ENCODE measurements at regions not wholly inside any gene's neighbourhood (a gene's known extent, or its start where the extent isn't known, plus 50 kb on each side); places are given as distances from the start of the nearest gene placed in this dataset.

DNA sequence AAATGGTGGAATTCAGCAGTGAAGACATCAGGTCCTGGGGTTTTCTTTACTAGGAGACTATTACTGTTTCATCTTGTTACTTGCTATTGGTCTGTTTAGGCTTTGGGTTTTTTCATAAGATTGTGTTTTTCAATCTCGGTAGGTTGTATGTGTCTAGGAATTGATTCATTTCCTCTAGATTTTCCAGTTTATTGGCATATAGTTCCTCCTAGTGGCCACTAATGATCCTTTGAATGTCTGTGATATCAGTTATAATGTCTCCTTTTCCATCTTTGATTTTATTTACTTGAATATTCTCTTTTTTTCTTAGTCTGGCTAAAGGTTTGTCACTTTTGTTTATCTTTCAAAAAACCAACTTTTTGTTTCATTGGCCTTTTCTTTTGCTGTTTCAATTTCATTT lies 233.0 kb downstream of the RWDD3 start:
- TF ChIP-seq, protein P1, sequence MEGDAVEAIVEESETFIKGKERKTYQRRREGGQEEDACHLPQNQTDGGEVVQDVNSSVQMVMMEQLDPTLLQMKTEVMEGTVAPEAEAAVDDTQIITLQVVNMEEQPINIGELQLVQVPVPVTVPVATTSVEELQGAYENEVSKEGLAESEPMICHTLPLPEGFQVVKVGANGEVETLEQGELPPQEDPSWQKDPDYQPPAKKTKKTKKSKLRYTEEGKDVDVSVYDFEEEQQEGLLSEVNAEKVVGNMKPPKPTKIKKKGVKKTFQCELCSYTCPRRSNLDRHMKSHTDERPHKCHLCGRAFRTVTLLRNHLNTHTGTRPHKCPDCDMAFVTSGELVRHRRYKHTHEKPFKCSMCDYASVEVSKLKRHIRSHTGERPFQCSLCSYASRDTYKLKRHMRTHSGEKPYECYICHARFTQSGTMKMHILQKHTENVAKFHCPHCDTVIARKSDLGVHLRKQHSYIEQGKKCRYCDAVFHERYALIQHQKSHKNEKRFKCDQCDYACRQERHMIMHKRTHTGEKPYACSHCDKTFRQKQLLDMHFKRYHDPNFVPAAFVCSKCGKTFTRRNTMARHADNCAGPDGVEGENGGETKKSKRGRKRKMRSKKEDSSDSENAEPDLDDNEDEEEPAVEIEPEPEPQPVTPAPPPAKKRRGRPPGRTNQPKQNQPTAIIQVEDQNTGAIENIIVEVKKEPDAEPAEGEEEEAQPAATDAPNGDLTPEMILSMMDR (IDR thresholded peaks at IDR 0.05) = no peak
- no peaks in the 10 kb centered on the region for H3K27me3 Mint-ChIP-seq
- H3K27ac Mint-ChIP-seq = no peak overlapping the region
- POLR2A ChIA-PET = no interaction called here
- H3K36me3 Mint-ChIP-seq (ENCODE audit: low read depth) = no peaks in the 10 kb centered on the region
- no peaks in the 10 kb centered on the region for H3K4me1 Mint-ChIP-seq (ENCODE audit: low read depth)
- peaks cover 6% of the 10 kb centered on the region for H3K9me3 Mint-ChIP-seq
- CTCF ChIA-PET = no interaction called here
- DNase-seq (no peak), ATAC-seq (no peak)
- intact Hi-C loops (cut with micrococcal nuclease) = no loop called here
- no peak overlapping the region for H3K4me3 Mint-ChIP-seq

DNA sequence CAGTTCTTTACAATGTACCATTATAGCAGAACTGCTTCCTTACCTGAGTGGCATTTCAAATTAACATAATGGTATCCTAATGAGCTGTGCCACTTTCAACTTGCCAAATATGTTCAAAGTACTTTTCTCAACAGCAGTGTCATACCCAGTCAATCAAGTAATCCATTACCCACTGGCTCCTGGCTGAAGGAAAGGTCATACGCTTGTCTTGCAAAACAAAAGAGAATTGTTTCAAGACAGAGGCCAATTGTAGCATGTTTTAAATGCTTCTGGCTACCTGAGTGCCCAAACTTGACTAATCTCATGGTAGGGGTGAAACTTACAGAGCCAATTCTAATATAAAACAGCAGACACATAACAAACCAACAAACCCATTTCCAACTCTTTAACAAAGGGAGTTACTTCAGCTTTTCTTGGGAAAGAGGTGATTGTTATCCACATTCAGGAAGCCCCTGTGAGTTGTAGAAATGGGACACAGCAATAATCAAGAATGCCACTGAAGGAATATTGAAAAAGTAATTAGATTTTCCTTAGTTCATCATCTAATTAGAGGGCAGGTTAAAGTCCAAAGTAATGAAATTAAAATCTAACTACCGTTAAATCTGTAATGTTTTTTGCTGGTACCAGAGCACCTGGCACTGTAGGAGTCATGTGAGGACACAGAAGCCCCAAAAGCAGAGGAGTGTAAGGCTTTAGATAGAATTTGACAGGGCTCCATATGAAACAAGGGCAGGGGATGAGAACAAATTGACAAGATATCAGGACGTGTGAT lies 241.9 kb downstream of the RWDD3 start:
- ChIA-PET CTCF (no interaction called here), POLR2A (no interaction called here)
- H3K4me3 Mint-ChIP-seq = no peak overlapping the region
- peaks cover 11% of the 10 kb centered on the region for H3K9me3 Mint-ChIP-seq
- H3K36me3 Mint-ChIP-seq (ENCODE audit: low read depth) = no peaks in the 10 kb centered on the region
- TF ChIP-seq, protein P1 (IDR thresholded peaks at IDR 0.05) = no peak
- no peak overlapping the region for H3K27ac Mint-ChIP-seq
- H3K4me1 Mint-ChIP-seq (ENCODE audit: low read depth) = no peaks in the 10 kb centered on the region
- DNase-seq (no peak), ATAC-seq (no peak)
- H3K27me3 Mint-ChIP-seq = no peaks in the 10 kb centered on the region
- intact Hi-C loops (cut with micrococcal nuclease) = no loop called here

DNA sequence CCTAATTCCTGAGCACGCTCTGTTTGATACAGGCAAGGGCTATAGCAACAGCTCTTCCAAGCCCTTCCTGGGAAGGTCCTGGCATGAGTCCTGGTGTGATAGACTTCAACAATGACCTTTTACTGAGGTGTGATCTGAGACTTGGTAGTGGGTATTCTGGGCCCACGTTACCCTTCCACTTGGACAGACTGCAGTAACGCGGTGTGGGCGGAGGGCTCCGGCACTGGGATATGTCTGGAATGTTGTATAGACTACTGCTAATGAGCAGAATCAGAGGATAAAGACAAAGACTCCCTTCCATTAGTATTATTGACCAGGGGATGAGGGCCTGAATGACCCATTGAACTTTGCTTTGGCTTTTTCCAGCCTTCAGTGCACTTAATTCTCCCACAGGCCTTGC lies 262.3 kb downstream of the RWDD3 start:
- TF ChIP-seq, protein P1 (IDR thresholded peaks at IDR 0.05) = no peak
- H3K27me3 Mint-ChIP-seq = no peaks in the 10 kb centered on the region
- DNase-seq (no peak), ATAC-seq (no peak)
- no peak overlapping the region for H3K27ac Mint-ChIP-seq
- CTCF ChIA-PET = no interaction called here
- intact Hi-C loops (cut with micrococcal nuclease) = no loop called here
- POLR2A ChIA-PET = no interaction called here
- no peaks in the 10 kb centered on the region for H3K4me1 Mint-ChIP-seq (ENCODE audit: low read depth)
- H3K4me3 Mint-ChIP-seq = no peak overlapping the region
- no peaks in the 10 kb centered on the region for H3K9me3 Mint-ChIP-seq
- no peaks in the 10 kb centered on the region for H3K36me3 Mint-ChIP-seq (ENCODE audit: low read depth)

DNA sequence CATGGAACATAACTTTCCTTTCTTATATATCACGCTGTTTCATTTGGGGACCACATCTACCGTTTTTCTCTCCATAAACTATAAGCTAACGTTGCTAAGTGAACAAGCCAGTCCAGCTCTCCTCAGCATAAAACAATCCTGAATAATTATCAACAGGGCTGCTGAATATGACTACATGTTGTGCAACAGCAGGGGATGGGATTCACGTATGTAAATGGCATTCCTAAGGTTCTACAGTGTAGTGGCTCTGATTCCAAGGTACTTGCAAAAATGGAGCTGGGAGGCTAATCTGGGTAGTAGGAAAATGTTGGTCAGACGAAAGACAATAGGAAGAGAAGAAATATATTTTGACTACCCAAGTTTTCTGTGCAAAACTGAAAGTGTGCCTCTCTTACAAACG lies 262.8 kb downstream of the RWDD3 start:
- Mint-ChIP-seq H3K27me3 (no peaks in the 10 kb centered on the region), H3K9me3 (no peaks in the 10 kb centered on the region), H3K27ac (no peak overlapping the region), H3K4me3 (no peak overlapping the region), H3K36me3 (ENCODE audit: low read depth) (no peaks in the 10 kb centered on the region), H3K4me1 (ENCODE audit: low read depth) (no peaks in the 10 kb centered on the region)
- DNase-seq (no peak), ATAC-seq (no peak)
- intact Hi-C loops (cut with micrococcal nuclease) = no loop called here
- POLR2A ChIA-PET = no interaction called here
- CTCF ChIA-PET = no interaction called here
- TF ChIP-seq, protein P1 (IDR thresholded peaks at IDR 0.05) = no peak

DNA sequence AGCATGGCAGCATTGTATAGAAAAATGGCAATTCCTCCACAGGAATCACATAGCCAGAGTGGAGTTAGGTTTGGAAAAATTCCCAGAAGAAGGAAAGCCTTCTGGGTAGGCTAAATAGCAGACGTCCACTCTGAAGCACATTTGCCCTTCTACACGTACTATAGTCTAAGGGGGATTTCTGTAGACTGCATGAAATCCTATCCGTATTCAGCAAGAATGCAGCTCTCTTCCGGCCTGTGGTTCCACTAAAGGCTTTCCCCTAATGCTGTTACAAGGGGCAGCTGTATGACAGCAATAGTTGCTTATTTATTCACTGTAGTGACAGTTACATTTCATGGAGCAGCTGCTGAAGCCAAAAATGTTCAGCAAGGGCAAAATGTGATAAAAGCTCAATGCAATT lies 263.6 kb downstream of the RWDD3 start:
- ChIA-PET POLR2A (no interaction called here), CTCF (no interaction called here)
- DNase-seq = no peak
- no peaks in the 10 kb centered on the region for H3K27me3 Mint-ChIP-seq
- no peak overlapping the region for H3K4me3 Mint-ChIP-seq
- TF ChIP-seq, protein P1 (IDR thresholded peaks at IDR 0.05) = no peak
- intact Hi-C loops (cut with micrococcal nuclease) = no loop called here
- no peak overlapping the region for H3K27ac Mint-ChIP-seq
- ATAC-seq = no peak
- no peaks in the 10 kb centered on the region for H3K4me1 Mint-ChIP-seq (ENCODE audit: low read depth)
- H3K9me3 Mint-ChIP-seq = no peaks in the 10 kb centered on the region
- H3K36me3 Mint-ChIP-seq (ENCODE audit: low read depth) = no peaks in the 10 kb centered on the region

Measured in activated CD8-positive, alpha-beta T cell treated with anti-CD3 and anti-CD28 coated beads for 36 hours (primary cell).